ENCODE measurements at regions not wholly inside any gene's neighbourhood (a gene's known extent, or its start where the extent isn't known, plus 50 kb on each side); places are given as distances from the start of the nearest gene placed in this dataset.
"Not testable (repeated sequence)": the region's sequence is repeated elsewhere in the genome, so short reads cannot be mapped to it uniquely, and the experiment has no call there.

DNA sequence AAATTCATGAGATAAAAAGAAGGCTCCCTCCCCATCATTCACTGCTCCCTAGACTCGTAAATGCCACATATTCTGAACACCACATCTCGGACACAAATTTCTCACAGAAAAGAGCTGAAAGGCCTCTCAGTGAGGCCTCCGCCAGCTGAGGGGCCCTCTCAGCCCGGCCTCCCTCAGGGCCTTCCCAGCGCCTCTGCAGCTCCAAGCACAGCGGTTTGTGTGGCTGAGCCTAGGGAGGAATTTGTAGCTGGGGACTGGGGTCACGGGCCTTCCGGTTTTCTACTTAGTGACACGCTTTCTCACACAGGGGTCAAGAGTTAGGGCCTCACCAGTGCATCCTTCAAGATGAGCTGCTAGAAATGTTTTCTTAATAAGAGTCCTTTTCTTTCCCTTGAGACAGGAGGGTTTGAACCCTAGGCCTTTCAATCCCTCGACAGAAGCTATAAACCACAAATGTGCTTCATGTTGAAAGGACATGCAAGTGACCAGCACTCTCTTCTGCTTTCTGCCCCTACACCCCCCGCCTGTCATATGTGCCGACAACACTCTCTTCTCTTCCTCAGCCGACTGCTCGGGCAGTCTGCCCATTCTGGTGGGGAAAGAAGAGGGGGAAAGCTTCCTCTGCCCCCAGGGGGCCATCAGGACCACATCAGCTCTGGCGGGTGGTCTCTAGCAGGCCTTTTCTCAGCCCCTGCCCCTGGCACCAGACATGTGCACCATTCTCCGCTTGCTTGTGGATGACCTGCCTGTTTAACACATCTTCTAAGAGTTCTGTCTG, 104.9 kb downstream of the CHIC2 start:
- no peak for DNase-seq (ENCODE audit: low spot score)

DNA sequence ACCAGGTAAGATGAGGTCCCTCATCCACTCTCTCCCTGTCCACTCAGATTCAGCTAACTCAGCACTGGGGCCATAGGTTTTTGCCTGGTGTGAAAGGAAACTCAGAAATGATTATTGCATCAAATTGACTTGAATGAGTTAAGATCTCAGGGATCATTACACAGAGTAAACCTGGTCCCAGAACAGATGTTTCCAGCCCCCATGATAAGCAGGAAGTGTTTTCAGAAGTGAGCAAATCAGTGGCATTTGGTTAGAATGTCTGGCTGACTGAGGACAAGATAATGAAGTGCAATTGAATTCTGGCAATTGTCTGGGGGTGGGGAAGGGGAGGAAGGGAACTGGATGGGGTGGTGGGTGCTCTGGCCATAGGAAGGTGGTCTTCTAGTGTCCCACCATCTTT, 108.0 kb downstream of the CHIC2 start:
- no peak for DNase-seq (ENCODE audit: low spot score)

- no peak for DNase-seq (ENCODE audit: low spot score)
Observed at GRCh38 chr4:53956053-53956452, 108.4 kb downstream of the CHIC2 start.

GRCh38 chr4:53951414-53951813, 113.0 kb downstream of the CHIC2 start:
- no peak for DNase-seq (ENCODE audit: low spot score)

GRCh38 chr4:53943345-53944085, 120.9 kb downstream of the CHIC2 start:
- DNase-seq (ENCODE audit: low spot score): peak; percentile 97

GRCh38 chr4:53942712-53943111, 121.7 kb downstream of the CHIC2 start:
- no peak for DNase-seq (ENCODE audit: low spot score)

DNA sequence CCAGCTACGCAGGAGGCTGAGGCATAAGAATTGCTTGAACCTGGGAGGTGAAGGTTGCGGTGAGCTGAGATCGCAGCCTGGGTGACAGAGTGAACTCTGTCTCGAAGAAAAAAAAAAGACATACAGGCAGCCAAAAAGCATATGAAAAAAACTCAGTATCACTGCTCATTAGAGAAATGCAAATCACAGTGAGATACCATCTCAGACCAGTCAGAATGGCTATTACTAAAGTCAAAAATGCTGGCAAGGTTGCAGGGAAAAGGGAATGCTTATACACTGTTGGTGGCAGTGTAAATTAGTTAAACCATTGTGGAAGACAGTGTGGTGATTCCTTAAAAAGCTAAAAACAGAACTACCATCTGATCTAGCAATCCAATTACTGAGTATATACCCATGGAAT, 123.1 kb downstream of the CHIC2 start:
- DNase-seq (ENCODE audit: low spot score): no peak

- not testable (repeated sequence) for DNase-seq (ENCODE audit: low spot score)
Observed at GRCh38 chr4:53939892-53940291, 124.5 kb downstream of the CHIC2 start.

DNA sequence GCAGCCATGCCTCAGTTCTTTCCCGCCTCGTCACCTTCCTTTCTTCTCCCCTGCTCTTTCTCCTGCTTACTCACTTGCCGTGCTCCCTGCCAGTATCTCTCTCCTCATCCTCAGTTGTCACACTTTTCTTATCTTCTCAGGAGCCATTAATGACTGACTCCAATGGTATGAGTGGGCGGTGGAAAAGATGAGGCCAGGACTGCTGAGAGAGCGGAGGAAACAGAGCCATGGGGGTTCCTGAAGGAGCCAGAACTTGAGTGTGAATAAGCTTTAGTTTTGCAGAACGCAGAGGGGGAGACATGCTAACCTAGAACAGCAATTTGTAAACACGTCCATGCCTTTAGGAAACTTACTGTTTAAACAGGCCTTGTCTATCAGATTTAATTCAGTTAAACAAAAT, 126.5 kb downstream of the CHIC2 start:
- DNase-seq (ENCODE audit: low spot score): no peak

- no peak for DNase-seq (ENCODE audit: low spot score)
Observed at GRCh38 chr4:53937327-53937726, 127.1 kb downstream of the CHIC2 start.

DNA sequence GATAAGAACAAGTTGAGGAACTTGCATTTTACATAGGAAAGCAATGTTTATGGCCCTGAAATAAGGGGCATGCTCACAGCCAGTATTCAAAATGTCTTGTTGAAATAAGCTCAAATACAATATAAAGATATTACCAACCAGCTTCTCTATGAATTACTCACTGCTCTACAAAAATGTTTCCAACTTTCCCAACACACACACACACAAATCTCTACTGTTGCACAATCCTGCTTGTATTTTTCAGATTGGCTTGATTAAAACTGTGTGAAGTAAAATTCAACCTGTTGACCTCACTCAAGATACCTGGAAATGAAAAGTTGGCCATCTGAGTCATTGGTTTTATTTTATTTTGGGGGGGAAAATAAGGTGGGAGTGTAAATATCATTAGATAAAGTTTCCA, 128.6 kb downstream of the CHIC2 start:
- no peak for DNase-seq (ENCODE audit: low spot score)

GRCh38 chr4:53932796-53933610, 131.4 kb downstream of the CHIC2 start:
- no peak for DNase-seq (ENCODE audit: low spot score)

GRCh38 chr4:53931461-53931961, 132.9 kb downstream of the CHIC2 start:
- DNase-seq (ENCODE audit: low spot score): no peak

DNA sequence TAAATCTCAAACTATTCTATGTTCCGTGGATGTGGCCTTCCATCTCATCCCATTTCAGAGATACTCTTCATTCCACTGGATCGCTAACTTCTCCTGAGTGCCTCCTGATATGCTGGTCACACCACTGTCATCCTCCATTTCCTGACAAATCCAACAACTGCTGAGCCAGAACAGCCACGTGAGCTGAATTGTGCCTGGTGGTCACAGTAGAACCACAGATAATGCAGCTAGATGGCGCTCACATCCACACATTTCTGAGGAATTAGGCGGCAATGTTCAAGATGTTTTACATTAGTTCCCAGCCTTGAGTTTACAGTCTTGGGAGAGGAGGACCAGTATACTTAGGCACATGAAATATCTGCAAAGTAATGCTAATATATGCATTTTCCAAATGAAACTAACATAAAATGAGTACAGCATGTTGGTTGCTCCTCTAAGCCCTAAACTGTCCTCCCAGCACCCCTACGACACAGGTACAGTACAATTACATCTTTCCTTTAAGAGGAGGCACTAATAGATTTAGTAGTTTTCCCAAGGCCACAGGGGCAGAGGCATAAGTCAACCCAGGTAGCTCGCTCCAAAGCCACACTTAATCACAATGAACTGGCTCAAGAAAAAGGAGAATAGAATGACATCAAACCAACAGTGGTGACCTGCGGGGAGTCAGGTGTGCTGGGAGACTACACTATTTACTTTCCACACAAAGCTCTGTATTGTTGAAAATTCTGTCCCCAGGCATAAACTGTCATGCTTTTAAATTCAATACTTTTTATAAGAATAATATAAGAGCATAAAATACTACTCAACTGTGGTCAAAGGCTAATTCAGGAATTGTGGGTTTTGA, 134.2 kb downstream of the CHIC2 start:
- DNase-seq (ENCODE audit: low spot score): peak; percentile 89

DNA sequence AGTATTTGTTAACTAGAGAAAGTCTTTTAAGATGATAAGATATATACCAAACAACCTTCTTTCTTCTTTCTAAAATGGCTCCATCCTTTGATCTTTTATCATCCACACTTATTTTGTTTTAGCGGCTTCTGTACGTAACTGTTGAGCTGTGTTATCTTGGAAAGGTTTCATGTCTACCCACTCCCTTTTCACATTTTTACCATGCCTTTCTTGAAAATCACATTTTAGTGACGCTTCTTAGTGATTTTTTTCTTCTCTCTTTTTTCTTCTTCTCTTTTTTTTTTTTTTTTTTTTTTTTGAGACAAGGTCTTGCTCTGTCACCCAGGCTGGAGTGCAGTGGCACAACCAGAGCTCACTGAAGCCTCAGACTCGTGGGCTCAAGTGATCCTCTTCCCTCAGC, 135.1 kb downstream of the CHIC2 start:
- no peak for DNase-seq (ENCODE audit: low spot score)

DNA sequence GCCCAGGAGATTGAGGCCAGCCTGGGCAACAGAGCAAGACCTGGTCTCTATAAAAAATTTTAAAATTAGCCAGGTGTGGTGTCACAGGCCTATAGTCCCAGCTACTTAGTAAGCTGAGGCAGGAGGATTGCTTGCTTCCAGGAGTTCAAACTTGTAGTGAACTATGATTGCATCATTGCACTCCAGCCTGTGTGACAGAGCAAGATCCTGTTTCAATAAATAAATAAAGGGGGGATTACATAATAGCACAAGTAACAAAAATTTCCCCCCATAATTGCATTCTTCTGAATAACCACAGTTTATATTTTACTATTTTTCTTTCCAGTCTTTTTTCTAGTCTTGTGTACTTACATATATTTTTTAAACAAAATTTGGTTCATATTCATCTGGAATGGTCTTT, 135.6 kb downstream of the CHIC2 start:
- no peak for DNase-seq (ENCODE audit: low spot score)

DNA sequence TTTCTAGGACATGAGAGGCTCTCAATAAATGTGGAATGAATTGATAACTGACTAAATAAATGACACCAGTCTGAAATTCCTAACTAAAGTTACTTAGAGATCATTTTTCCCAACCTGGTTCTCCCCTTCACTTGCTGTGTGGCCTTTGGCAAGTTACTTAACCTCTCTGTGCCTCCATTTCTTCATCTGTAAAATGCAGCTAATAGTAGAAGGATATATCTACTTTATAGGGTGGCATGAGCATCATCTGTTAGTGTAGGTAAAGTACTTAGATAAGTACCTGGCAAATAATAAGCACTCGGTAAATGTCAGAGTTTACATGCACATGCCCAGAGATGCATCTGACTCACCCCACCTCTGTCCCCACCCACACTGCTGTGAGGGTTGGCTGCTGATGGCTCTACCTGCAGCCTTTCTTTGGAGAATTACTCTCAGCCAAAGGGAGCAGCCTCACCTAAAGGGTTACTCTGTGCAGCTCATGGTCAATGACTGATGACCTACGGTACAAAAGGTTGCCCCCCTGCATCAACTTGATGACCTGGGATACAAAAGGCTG, 139.3 kb downstream of the CHIC2 start:
- no peak for DNase-seq (ENCODE audit: low spot score)

DNA sequence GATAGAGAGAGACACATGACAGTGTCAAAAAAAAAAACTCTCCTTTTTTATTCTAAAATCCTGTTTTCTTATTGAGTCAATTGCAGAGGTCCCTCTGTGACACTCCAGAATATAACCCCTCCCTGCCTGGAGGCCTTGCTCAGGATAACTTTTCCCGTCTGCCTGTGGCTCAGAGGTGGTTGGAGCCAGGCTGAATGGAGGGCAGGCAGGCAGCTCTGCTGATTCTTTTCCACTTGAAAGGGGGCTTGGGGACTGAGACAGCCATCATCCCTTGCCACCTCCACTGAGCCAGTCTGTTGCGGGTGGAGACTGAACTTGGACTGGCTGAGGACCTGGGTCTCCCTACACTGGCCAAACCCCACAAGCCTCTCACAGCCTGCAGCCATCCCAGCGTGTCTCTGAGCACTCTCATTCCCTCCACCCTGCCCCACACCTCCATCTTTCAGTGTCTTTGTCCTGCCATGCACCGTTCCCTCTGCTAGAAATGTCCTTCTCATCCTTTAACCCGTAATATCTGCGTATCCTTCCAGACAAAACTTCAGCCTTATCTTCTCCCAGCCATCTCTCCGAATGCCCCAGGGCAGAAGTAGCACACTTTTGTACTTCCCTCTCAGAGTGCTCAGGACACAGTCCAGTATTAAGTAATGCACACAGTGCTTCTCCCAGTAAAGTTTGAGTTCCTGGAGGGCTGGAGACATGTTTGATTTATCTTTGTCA, 139.9 kb downstream of the CHIC2 start:
- no peak for DNase-seq (ENCODE audit: low spot score)

DNA sequence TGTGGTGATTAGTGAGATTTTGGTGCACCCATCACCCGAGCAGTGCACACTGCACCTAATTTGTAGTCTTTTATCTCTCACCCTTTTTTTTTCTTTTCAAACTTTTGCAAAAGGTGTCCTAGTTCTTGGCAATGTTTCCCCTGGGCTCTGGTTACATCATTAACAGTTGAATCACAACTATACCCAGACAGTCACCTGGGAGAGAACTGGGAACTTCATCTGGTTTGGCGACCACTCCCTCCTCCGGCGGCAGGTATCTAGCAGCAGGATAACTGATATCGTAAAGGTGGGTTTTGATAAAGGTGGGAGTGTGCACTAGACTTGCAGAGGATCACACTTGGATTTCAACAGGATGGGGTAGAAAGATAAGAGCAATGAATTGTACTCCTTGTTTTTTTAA, 140.5 kb downstream of the CHIC2 start:
- no peak for DNase-seq (ENCODE audit: low spot score)

- no peak for DNase-seq (ENCODE audit: low spot score)
Observed at GRCh38 chr4:53921856-53922255, 142.5 kb downstream of the CHIC2 start.

DNA sequence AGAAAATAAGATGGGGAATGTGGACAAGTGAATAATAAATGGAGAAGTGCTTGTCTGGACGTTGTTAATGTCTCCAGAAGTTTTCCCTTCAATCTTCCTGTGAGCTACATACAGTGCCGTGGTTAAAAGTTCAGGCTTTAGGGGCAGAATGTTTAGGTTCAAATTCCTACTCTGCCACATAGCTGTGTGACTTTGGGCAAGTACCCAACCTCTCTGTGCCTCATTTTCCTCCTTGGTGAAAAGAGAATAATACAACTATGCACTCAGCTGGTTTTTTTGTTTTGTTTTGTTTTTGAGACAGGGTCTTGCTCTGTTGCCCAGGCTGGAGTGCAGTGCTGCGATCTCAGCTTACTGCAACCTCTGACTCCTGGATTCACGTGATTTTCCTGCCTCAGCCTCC, 143.5 kb downstream of the CHIC2 start:
- DNase-seq (ENCODE audit: low spot score): no peak

Measured in kidney capillary endothelial cell (primary cell).